IPS DF 4.7 (cell line): ENCODE measurements at regions not wholly inside any gene's neighbourhood (a gene's known extent, or its start where the extent isn't known, plus 50 kb on each side); places are given as distances from the start of the nearest gene placed in this dataset.

Source experiments
- DNase-seq: peaks from one replicate; pipeline ENCODE4 v3.0.0-alpha.2; 2013; ENCODE audit warnings: low spot score; ENCODE audit errors: extremely low read depth

- DNase-seq: no peak
Observed at GRCh38 chr15:93247466-93248121, 158.6 kb upstream of the RGMA start.

GRCh38 chr15:93246266-93247242, 157.5 kb upstream of the RGMA start:
- DNase-seq: no peak

DNA sequence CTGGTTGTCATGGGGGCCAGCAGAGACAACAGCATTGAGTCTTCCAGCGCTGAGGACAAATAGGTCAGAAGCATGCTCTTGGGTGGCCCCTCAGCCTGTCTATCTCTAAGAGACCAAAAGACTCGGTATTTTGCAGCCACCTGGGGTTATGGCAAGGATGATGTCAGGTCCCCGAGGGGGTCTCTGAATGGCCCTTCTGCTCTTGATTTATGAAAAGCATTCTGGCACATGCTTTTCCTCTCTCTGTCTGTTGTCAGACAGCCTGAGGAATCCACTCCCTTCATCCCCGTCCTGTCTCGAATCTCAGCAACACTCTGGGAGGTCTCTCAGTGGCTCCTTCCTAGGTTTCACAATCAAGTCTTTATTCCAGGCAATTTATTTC, 156.6 kb upstream of the RGMA start:
- no peak for DNase-seq

- no peak for DNase-seq
Observed at GRCh38 chr15:93244696-93245660, 156.0 kb upstream of the RGMA start.

GRCh38 chr15:93243573-93243972, 154.6 kb upstream of the RGMA start:
- no peak for DNase-seq

- peak; percentile 68 for DNase-seq
Observed at GRCh38 chr15:93241696-93242585, 152.9 kb upstream of the RGMA start.

- no peak for DNase-seq
Observed at GRCh38 chr15:93239993-93240392, 151.0 kb upstream of the RGMA start.

DNA sequence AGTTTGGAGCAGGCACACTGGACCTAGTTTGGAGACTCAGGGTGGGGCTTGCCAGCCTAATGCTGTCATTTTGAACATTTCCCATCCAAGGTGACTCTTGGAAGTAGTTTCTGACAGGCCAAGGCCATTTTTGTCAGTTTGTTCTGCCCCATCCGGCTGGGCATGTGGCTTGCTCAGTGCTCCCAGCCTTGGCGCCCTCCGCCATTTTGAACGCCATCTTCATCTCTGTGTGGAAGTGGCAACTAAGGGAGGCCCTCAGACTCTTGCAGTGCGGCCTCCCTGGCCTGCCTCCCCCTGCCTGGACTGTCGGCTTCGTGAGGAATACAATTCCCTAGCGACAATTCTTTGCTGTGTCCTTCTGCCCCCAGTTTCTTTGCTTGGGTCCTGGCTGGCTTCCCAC, 150.6 kb upstream of the RGMA start:
- no peak for DNase-seq

DNA sequence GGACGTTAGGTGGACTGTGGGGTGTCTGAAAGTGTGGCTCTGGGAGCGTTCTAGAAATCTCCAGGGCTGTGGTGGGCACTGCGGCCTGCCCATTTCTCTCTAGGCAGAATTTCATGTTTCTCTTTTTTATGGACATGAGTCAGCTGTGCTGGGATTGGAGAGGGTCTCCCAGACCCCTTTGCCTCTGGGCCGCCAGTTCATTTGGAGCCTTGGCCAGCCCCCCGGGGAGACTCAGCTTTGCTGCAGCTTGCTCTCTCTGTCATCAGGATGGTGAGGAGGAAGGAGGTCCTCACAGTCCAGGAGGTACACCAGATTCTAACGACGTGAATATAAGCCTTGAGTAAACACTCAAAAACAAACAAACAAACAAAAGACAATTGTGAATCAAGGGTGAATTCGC, 149.6 kb upstream of the RGMA start:
- DNase-seq: no peak

GRCh38 chr15:93235926-93236780, 147.1 kb upstream of the RGMA start:
- DNase-seq: no peak

- no peak for DNase-seq
Observed at GRCh38 chr15:93235269-93235668, 146.3 kb upstream of the RGMA start.

GRCh38 chr15:93233710-93234109, 144.7 kb upstream of the RGMA start:
- no peak for DNase-seq

DNA sequence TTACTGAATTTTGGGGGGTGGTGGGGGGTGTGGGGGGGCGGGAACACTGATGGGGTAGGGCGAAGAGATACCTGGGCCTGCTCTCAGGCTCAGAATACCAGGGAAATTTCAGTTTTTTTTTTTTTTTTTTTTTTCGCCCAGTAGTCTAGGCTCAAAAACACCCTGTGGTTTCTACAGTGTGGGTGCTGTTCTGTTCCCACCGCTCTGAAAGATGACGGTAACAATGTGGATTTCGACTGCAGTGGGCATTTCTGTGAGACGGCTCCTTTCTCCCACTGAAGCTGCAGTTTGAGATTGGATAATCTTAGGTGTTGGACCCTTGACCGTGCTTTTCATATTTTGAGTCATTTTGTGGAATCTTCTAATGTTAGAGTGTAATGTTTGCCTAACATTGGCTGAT, 143.8 kb upstream of the RGMA start:
- DNase-seq: no peak

- no peak for DNase-seq
Observed at GRCh38 chr15:93231994-93232393, 143.0 kb upstream of the RGMA start.

DNA sequence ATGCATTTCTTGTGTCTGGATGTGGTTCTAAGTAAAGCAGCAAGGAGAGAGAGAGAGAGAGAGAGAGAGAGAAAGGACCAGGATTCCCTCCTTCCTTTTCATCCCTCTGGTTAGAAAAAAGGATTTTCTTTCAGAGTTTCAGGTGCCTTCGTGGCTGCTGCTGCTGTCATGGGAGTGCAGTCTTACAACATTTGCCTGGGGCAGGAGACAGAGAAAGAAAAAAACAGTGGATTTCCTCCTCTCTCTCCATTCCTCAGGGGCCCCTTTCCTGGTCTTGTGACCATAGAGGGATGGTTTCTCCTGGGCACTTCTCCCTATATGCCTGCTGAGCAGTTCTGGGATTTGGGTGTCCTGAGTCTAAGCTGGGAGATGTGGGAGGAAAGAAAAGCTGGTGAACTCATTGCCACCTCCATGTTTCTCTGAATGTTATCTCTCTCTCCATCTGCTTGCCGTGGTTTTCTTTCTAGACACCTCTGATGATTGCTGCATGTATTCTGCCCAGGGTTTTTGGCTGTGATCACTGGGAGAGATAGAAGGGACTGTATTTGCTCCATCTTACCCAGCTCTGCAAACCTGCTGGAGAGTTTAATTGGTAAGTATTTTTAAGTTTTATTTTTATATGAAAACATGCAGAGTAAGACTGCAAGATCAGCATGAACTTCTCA, 142.4 kb upstream of the RGMA start:
- no peak for DNase-seq

DNA sequence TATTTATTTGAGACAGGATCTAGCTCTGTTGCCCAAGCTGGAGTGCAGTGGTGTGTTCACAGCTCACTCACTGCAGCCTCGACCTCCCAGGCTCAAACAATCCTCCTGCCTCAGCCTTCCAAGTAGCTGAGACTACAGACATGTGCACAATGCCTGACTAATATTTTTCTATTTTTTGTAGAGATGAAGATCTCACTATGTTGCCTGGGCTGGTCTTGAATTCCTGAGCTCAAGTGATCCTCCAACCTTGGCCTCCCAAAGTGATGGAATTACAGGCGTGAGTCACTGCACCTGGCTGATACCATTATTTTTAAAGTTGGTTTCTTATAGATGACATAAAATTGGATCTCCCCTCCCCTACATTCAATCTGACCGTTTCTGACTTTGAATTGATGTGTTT, 139.5 kb upstream of the RGMA start:
- no peak for DNase-seq

- DNase-seq: no peak
Observed at GRCh38 chr15:93223803-93224202, 134.8 kb upstream of the RGMA start.

DNA sequence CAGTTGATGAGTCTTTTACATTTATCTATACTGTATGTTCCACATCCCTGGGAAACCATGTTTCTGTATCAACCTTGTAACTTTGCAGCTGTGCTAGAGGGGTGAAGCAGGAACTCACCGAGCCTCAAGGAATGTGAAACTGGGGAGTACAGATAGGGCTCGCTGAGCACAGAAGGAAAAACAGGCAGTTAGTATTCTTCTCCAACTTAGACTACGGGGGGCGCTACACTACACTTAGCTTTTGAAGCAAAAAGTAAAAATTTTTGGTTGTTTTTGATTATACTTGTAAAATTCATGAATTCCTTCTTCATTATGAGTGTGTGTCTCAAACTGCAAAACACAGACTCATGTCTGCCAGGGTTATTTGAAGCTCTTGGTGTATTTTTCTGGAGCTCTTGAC, 132.7 kb upstream of the RGMA start:
- no peak for DNase-seq

- DNase-seq: no peak
Observed at GRCh38 chr15:93219859-93220420, 130.9 kb upstream of the RGMA start.
